GM19324 (cell line): ENCODE measurements at regions not wholly inside any gene's neighbourhood (a gene's known extent, or its start where the extent isn't known, plus 50 kb on each side); places are given as distances from the start of the nearest gene placed in this dataset.

Experiments used
- ATAC-seq: cut with Tn5 transposase; IDR thresholded peaks from one replicate; pipeline ENCODE4 v1.9.1; 2021; ENCODE audit warnings: mild to moderate bottlenecking, moderate library complexity; ENCODE audit not compliant: unreplicated experiment, low FRiP score

GRCh38 chr14:81942071-81942470, 408.4 kb upstream of the SEL1L start:
- ATAC-seq = no peak

DNA sequence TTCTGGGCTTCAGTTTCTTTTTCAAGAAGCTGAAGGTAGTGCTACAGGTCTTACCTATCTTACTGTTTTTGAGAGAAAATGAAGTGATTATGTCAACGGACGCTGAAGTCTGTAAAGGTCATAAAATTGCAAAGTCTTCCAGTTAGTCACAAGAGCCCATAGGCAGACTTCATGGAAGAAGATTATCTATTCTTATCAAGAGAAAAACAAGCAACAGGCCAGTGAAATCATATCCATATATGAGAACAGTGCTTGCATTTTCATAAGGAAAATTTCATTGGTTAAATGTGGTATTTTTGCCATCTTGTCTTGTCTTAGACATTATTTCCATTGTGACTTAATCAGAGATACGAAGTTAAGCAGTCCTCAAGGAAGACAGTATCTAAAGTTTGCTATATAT, 412.7 kb upstream of the SEL1L start:
- ATAC-seq = no peak

GRCh38 chr14:81946834-81947798, 413.5 kb upstream of the SEL1L start:
- ATAC-seq = no peak

- no peak for ATAC-seq
Observed at GRCh38 chr14:81952917-81953316, 419.3 kb upstream of the SEL1L start.

GRCh38 chr14:81953419-81953818, 419.8 kb upstream of the SEL1L start:
- ATAC-seq = no peak

DNA sequence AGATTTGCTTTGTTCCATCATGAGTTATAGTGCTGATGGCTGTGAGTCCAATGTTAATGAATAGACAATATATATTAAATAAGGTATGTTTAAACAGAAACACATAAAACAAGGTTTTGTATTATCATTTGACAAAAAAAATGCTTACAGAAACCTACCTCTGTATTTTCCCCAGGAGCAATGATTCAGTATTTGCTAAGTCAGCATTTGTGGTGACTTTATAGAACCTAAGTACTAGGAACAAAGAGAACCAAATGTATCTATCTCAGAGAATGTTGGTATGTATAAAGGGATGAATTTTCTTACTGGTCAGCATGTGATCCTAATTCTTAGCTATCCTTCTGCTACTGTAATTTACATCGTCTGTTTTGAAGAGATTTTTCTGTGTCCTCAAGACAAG, 421.5 kb upstream of the SEL1L start:
- no peak for ATAC-seq

- no peak for ATAC-seq
Observed at GRCh38 chr14:81960781-81961180, 427.1 kb upstream of the SEL1L start.

- ATAC-seq = no peak
Observed at GRCh38 chr14:81963846-81964245, 430.2 kb upstream of the SEL1L start.

DNA sequence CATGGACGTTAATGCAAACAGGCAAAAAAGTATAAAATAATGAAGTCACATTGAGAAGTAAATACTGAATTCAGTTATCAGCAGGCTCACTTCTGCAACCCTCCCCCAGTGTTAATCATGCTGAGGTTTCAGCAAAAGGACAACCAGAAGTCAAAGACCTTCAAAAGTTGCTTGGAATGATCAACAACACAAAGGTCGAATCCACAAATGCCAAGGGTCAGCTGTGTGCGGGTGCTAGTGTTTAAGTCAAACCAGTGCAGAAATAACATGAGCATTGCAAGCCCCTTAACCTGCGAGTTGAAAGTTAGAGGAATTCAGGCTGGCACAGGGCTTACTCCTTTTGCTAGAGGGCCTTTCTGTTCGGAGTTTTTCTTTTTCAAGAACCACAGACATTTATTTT, 436.7 kb upstream of the SEL1L start:
- ATAC-seq = no peak

DNA sequence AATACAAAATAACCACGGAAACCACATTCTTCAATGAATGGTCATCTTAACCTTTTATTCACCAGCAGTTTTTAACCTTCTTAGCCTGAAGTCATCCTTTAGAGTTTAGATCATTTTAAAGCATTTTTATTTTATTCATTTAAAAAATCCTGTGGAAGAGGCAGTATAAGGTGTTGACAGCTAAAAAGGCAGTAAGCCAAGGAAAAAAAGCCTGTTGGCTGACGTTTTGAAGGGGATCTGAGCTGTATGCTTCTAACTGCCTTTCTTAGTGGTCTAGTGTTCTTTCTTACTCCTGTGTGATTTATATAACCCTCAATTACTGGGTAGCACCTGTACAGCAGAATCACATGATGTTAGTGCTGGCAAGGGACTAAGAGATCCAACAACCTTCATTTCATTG, 438.3 kb upstream of the SEL1L start:
- no peak for ATAC-seq

DNA sequence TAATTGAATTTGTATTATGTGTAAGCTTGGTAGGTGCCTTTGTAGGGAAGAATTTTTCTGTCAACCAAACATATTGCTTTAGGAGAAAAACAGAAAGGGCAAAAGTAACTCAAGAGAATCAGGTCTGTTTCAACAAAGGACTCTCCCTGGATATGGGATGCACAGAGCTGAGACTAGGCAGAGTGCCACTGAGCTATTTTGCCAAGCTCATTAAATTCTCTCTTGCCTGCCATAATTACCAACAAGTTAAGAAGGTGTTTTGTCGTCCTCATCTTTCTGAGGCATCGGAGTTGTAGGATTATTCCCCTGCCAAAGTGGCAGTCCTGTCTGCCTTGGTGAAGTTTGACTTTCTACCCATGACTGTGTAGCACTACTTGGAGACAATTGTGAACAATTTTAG, 438.9 kb upstream of the SEL1L start:
- ATAC-seq = no peak

DNA sequence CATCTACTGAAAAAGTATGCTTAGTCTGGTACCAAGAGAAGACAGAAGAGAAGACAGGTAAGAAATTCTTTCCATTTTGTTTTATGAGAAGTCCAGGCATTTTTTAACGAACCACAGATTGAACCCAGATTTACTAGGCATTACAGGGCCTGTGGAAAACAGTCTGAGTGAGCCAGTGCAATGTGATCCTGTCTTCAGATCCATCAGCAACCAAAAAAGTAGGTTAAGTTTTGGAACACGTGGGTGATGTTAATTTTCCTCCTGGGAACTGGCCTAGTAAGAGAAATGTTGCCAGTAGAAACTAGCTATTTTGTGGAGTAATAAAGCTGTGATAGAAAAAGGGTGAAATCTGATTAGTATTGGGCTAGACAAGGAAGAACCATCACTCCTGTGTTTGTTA, 440.9 kb upstream of the SEL1L start:
- no peak for ATAC-seq

DNA sequence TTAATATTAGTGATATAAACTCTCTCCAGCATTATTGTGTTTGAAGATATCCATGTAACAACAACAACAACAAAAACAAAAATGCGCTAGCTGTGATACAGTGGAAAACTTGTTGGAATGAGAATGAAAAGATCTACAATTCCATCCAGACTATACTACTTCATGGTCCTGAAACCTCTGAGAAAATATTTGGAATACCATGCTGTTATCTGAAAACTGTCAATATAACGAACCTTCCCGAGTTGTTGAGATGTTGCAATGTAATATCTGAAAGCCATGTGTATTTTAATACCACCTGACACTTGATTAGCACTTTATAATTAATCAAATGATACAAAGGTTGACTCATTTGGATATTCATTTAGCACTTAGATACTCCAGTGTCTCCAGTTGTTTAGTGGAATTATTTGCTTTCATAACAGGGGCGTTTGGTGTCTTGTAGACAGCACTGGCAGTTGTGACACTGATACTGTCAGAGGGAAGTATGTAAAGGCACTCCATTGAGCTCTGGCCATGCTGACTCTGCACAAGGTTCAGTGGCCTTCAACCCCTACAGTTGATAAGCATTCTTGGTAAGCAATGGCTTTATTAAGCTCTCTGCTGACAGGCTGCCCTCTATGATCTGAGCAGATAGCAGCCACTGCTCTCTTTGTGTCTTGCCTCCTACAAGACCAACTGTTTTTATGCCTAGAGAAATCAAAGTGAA, 447.1 kb upstream of the SEL1L start:
- ATAC-seq = no peak

DNA sequence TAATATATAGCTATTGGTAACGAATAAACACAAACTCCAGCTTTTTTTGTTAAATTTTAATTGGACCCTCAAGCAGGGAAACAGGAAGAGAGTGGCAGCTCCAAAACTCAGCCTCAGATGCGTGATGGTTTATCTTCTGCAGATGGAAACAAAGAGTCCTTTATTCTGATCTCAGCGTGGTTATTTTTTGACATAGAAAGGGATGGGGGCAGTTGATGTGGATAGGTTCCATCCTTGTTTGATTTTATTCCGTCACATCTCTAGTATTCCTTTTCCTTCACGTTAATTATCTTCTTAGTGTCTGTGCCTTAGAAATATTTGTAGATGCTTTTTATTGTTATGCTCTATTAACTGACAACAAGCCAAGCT, 447.6 kb upstream of the SEL1L start:
- no peak for ATAC-seq

GRCh38 chr14:81982046-81982445, 448.4 kb upstream of the SEL1L start:
- no peak for ATAC-seq

DNA sequence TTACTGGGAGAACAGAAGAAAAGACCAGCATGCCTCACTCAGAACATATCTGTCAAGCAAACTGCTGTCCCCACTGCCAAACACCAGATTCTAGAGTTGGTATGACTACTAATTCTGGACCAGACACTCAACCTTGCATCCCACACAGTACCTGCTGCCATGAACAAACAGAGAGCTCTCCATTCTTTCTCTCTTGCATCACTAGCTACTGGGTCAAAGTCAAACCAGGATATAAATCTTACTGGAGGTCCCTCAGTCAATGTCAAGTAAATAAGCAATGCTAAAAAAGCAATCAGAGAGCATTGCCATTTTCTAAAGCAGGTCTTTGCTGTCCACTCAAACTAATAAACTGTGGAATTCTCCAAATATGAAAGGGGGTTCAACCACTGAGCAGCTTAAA, 452.4 kb upstream of the SEL1L start:
- ATAC-seq = no peak

GRCh38 chr14:81989211-81989610, 455.6 kb upstream of the SEL1L start:
- no peak for ATAC-seq

GRCh38 chr14:81990312-81990761, 456.7 kb upstream of the SEL1L start:
- ATAC-seq = no peak

DNA sequence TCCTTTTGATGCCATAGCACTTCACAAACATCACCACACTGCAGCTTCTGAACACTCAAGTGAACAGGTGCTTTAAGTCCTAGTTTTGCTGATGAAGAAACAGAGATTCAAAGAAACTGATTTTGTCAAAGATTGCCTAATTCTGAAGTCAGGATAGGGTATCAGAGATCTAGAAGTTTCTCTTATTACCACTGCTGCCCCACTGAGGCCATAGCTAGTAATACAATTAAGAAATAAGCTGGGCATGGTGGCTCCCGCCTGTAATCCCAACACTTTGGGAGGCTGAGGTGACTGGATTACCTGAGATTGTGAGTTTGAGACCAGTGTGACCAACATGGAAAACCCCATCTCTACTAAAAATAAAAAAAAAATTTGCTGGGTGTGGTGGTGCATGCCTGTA, 458.3 kb upstream of the SEL1L start:
- no peak for ATAC-seq

DNA sequence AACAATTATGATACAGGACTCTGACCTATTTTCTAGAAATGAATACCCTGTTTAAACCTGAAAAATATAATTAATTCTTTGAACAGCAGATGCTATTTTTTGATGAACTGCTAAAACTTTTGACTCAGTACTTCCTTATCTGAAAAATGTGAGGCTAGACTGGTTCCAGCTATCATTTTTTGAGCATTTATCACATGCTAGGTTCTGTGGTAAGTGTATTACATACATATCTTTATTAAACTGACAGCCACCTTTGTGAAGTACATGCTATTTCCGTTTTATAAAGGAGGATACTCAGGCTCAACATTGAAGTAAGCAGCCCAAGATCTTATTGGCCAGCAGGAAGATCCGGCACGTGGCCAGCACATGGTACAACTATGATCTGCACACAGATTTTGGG, 459.8 kb upstream of the SEL1L start:
- no peak for ATAC-seq

- no peak for ATAC-seq
Observed at GRCh38 chr14:82003426-82003825, 469.8 kb upstream of the SEL1L start.

DNA sequence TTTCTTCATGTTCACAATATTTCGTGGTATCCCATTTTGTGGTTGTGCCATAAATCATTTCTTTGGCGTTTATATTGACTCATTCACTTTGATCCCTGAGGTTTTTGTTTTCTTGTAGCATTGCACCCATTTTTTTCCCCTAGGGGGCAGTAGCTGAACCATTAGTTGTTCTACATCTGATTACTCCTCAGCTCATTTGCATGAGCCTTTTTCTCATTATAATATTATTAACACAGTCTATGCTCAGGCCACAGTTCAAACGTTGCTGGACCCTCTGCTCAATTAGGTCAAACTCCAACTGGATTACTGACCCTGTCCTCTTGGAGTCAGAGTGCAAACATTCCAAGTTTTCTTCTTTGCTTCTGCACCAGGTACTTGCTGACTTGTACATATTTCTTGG, 475.4 kb upstream of the SEL1L start:
- no peak for ATAC-seq
